Activated CD4-positive, alpha-beta T cell treated with anti-CD3 and anti-CD28 coated beads, Interleukin-2, Interleukin-6, amounts not matched to agents 100 ng/mL and 50 ng/mL, durations not matched to agents 16 hours and 8 hours (primary cell): ENCODE measurements at regions not wholly inside any gene's neighbourhood (a gene's known extent, or its start where the extent isn't known, plus 50 kb on each side); places are given as distances from the start of the nearest gene placed in this dataset.
A peak's percentile ranks its signal among the peaks of the same experiment; 100 is the strongest.

Source experiments
- DNase-seq: peaks from one replicate; pipeline ENCODE4 v3.0.0-alpha.2; 2020

DNA sequence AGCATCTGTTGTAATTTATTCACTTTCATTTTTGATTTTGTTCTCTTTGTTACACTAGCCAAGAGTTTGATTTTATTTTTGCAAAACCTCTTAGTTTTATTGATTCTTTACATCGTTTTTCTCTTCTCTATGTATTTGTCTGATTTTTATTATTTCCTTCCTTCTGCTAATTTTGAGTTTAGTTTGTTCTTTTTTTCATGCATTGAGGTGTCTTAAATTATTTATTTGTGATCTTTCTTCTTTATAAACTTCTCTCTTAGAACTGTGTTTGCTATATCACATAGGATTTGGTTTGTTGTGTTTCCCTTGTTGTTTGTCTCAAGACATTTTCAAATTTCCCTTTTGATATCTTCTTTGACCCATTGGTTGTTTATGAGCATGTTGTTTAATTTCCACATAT lies 51.7 kb upstream of the NFKBIA start:
- no peak for DNase-seq

DNA sequence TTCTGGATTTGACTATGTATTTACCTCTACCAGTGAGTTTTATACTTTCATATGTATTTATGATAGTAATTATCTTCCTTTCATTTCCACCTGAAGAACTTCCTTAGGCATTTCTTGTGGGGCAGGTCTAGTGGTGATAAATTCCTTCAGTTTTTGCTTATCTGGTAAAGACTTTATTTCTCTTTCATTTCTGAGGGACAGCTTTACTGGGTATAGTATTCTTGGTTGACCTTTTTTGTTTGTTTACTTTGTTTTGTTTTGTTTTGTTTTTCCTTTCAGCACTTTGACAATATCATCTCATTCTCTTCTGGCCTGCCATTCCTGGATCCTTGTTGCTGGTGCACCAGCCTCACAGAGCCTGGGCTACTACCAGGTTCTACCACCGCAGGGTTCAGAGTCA lies 53.9 kb upstream of the NFKBIA start:
- DNase-seq: no peak

DNA sequence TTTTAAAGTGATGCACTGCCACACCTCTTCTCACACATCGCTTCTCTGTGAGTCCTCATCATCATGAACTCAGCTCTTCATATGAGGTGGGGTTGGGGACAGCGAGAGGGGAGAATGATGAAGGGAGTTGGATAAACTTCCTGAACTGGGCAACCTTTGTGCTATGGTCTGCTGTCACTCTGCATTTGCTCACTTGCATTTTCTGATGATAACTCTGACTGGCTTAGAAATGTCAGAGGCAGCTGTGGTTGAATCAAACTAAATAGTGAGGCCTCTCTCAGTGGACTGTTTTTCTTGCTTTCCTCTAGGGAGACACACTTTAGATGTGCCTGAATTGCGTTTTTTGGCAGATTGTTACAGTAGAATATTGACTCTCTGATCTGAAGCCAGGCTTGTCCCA lies 55.2 kb upstream of the NFKBIA start:
- no peak for DNase-seq

DNA sequence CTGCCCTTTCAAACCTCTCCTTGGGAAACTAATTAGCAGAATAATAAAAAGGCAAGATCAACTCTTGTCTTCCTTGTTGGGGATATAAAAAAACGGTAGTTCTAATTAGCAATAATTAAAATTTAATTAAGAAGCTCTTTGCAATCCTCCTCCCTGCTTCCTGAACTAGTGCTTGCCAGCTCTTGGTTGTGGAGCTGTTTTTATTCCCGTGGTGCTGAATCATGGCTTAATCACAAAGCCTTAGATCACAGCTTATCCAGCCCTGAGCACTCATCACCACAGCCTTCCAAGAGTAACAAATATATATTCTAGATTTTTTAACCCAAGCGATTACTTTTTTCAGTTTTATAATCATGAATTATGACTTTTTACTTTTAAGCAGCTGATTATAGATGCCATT lies 63.2 kb upstream of the INSM2 start:
- no peak for DNase-seq

DNA sequence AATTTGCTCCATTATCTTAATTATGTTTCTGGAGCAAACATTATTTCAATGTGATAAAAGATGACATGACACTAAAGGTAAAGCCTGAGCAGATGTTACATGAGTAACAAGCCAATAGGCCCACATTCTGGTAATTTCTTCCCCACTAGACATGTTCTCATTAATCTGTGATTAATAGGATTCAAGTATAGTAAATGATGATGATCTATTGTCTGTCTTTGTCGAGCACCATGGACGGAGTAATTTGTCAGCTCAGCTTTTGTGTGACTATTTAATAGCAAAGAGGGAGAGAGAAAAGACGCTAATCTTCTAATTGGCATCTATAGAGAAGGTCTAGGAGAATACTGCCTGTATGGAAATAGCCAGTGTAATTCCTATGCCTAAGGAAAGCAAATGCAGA lies 62.2 kb upstream of the INSM2 start:
- no peak for DNase-seq

DNA sequence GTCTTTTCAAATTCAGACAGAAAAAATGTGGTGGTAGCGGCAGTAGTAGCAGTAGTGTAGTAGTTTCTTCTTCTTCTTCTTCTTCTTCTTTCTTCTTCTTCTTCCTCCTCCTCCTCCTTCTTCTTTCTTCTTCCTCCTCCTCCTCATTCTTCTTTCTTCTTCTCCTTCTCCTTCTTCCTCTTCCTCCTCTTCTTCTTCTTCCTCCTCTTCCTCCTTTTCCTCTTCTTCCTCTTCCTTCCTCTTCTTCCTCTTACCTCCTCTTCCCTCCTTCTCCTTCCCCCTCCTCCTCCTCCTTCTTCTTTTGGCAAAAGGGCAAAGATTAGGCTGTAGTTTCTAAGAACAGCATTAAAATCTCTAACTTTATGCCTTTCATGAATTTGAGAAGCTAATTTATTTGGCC lies 59.6 kb upstream of the INSM2 start:
- DNase-seq: no peak

DNA sequence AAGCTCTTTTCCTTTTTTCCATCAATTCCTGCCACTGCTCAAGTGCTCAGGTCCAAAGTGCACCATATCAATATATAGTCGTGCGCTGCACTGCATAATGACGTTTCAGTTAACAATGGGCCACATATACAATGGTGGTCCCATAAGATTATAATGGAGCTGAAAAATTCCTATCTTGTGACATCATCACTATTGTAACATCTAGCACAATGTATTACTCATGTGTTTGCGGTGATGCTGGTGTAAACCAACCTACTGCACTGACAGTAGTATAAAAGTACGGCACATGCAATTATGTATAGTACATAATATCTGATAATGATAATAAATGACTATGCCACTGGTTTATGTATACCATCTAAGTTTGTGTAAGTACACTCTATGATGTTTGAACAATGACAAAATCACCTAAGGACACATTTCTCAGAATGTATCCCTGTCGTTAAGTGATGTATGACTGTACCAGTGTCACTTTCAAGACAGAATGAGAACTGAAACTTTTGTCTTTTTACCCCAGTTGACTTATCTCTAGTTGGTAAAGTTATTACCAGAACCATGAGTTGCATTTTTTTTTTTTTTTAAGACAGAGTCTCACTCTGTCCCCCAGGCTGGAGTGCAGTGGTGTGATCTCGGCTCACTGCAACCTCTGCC lies 53.7 kb upstream of the INSM2 start:
- DNase-seq: peak; percentile 75

DNA sequence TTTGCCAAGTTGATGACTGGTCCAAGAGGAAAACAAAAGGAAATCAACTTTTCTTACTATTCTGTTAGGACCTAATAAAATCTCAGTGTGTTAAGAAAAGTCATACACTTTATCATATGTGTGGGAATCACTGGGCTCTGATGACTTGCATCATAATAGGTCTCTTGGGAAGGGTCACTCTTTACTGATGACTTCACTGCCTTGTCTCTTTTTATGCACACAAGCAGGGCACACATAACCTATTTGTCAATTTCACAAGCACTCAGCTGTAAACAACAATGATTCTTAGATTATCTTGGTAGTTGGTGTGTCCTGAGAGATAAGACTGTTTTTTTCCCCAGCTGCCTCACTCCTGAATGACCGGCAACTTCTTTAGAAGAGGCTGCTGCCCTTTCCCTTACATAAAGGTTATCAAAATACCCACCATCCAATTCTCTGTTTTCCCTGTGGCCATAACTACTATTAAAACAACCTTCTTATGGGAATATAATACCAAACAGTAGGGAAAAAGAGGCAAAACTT lies 50.9 kb upstream of the INSM2 start:
- DNase-seq: no peak
